Neural cell (in vitro differentiated cells): ENCODE measurements at regions not wholly inside any gene's neighbourhood (a gene's known extent, or its start where the extent isn't known, plus 50 kb on each side); places are given as distances from the start of the nearest gene placed in this dataset.

Experiments
- H2AFZ ChIP-seq: fragments of 200-600, 300-800 bp; sonication (generic), shearing (Covaris generic); 2 replicates; pipeline ENCODE4 v1.6.0; 2014; ENCODE audit warnings: low read depth, mild to moderate bottlenecking, antibody characterized with exemption, low read length, moderate library complexity
- H3F3A ChIP-seq: fragments of 200-600 bp; shearing (Covaris generic); 2 replicates; pipeline ENCODE4 v1.6.1; 2016; ENCODE audit warnings: mild to moderate bottlenecking, moderate library complexity, mixed read lengths, antibody characterized with exemption, low read length; ENCODE audit not compliant: insufficient read depth, poor library complexity, severe bottlenecking
- H3K27ac ChIP-seq: fragments of 200-600, 300-800 bp; sonication (generic), shearing (Covaris generic); 2 replicates; pipeline ENCODE4 v1.5.1; 2014; ENCODE audit warnings: mild to moderate bottlenecking, low read length, moderate library complexity
- H3K27me3 ChIP-seq: fragments of 300-800, 200-600 bp; sonication (generic), shearing (Covaris generic); 2 replicates; pipeline ENCODE4 v1.6.0; 2014; ENCODE audit warnings: mild to moderate bottlenecking, low read depth, low read length, moderate library complexity; ENCODE audit not compliant: insufficient read depth
- H3K36me3 ChIP-seq: fragments of 300-800, 200-600 bp; sonication (generic), shearing (Covaris generic); 2 replicates; pipeline ENCODE4 v1.5.1; 2014; ENCODE audit warnings: mild to moderate bottlenecking, antibody characterized with exemption, low read length, moderate library complexity; ENCODE audit not compliant: insufficient read depth
- H3K4me2 ChIP-seq: fragments of 300-800, 200-600 bp; sonication (generic), shearing (Covaris generic); 2 replicates; pipeline ENCODE4 v1.6.0; 2014; ENCODE audit warnings: mild to moderate bottlenecking, low read length
- H3K4me3 ChIP-seq: fragments of 300-800, 200-600 bp; sonication (generic), shearing (Covaris generic); 2 replicates; pipeline ENCODE4 v1.5.1; 2014; ENCODE audit warnings: mild to moderate bottlenecking, low read length, moderate library complexity
- H3K79me2 ChIP-seq: fragments of 200-600 bp; shearing (Covaris generic); replicated peaks from 2 replicates; pipeline ENCODE4 v1.6.0; 2014; ENCODE audit warnings: mild to moderate bottlenecking, low read length, moderate library complexity; ENCODE audit not compliant: insufficient read depth
- H3K9ac ChIP-seq: fragments of 300-800, 200-600 bp; sonication (generic), shearing (Covaris generic); 2 replicates; pipeline ENCODE4 v1.6.1; 2016; ENCODE audit warnings: mild to moderate bottlenecking, low read length, mixed read lengths
- H3K9me2 ChIP-seq: fragments of 200-600 bp; shearing (Covaris generic); 2 replicates; pipeline ENCODE4 v1.6.1; 2016; ENCODE audit warnings: mild to moderate bottlenecking, low read length, mixed read lengths; ENCODE audit not compliant: insufficient read depth
- H3K9me3 ChIP-seq: fragments of 200-600, 300-800 bp; sonication (generic), shearing (Covaris generic); 2 replicates; pipeline ENCODE4 v1.6.1; 2016; ENCODE audit warnings: mild to moderate bottlenecking, mixed run types, low read length, moderate library complexity, mixed read lengths
- H4K20me1 ChIP-seq: fragments of 200-600 bp; shearing (Covaris generic); 2 replicates; pipeline ENCODE4 v1.6.1; 2016; ENCODE audit warnings: mild to moderate bottlenecking, mixed run types; ENCODE audit not compliant: insufficient read depth
- EP300 ChIP-seq: fragments of 450-650 bp; conservative IDR thresholded peaks from 2 replicates; pipeline ENCODE4 v1.6.1; 2014; ENCODE audit warnings: antibody characterized with exemption, mild to moderate bottlenecking, moderate library complexity; ENCODE audit not compliant: poor library complexity, severe bottlenecking
- EZH2 ChIP-seq: fragments of 200-600, 300-800 bp; shearing (Covaris generic), sonication (generic); IDR thresholded peaks from 2 replicates; pipeline ENCODE4 v1.6.1; 2014; ENCODE audit warnings: antibody characterized with exemption, low read length, borderline replicate concordance, mild to moderate bottlenecking; ENCODE audit not compliant: insufficient read depth, poor library complexity, severe bottlenecking
- MXI1 ChIP-seq: fragments of 450-650 bp; conservative IDR thresholded peaks from 2 replicates; pipeline ENCODE4 v1.6.1; 2014; ENCODE audit warnings: antibody characterized with exemption, mild to moderate bottlenecking; ENCODE audit not compliant: poor library complexity, severe bottlenecking
- POLR2AphosphoS5 ChIP-seq: IDR thresholded peaks from 2 replicates; pipeline ENCODE4 v1.6.1; 2012
- RAD21 ChIP-seq: fragments of 450-650 bp; conservative IDR thresholded peaks from 2 replicates; pipeline ENCODE4 v1.6.1; 2014; ENCODE audit warnings: antibody characterized with exemption, mild to moderate bottlenecking, moderate library complexity
- SMC3 ChIP-seq: fragments of 450-650 bp; conservative IDR thresholded peaks from 2 replicates; pipeline ENCODE4 v1.6.1; 2014; ENCODE audit warnings: antibody characterized with exemption, mild to moderate bottlenecking, moderate library complexity; ENCODE audit not compliant: poor library complexity
- TAF1 ChIP-seq: IDR thresholded peaks from 2 replicates; pipeline ENCODE4 v1.6.1; 2012; ENCODE audit warnings: low read depth
- TF ChIP-seq, protein P1 (sequence below): fragments of 450-650 bp; IDR thresholded peaks from 2 replicates; pipeline ENCODE4 v1.5.1; 2014; ENCODE audit warnings: antibody characterized with exemption, mild to moderate bottlenecking, moderate library complexity; ENCODE audit not compliant: poor library complexity, severe bottlenecking
- TF ChIP-seq, protein P2 (sequence below): IDR thresholded peaks from 2 replicates; pipeline ENCODE4 v1.6.1; 2012; ENCODE audit warnings: borderline replicate concordance

DNA sequence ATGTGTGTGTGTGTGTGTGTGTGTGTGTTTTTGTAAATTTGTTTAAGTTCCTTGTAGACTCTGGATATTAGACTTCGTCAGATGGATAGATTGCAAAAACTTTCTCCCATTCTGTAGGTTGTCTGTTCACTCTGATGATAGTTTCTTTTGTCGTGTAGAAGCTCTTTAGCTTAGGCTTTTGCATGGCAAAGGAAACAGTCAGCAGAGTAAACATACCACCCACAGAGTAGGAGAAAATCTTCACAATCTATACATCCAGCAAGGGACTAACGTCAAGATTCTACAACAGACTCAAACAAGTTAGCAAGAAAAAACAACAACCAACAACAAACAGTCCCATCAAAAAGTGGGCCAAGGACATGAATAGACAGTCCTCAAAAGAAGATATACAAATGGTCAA, 336.7 kb upstream of the ATP5MC3 start:
- Histone ChIP-seq H3K9me2 (no peaks in the 10 kb centered on the region), H2AFZ (no peak overlapping the region), H3K4me2 (no peak overlapping the region), H3K9ac (no peak overlapping the region), H3F3A (no peaks in the 10 kb centered on the region), H4K20me1 (no peaks in the 10 kb centered on the region), H3K79me2 (no peaks in the 10 kb centered on the region), H3K36me3 (no peaks in the 10 kb centered on the region), H3K4me3 (no peak overlapping the region), H3K27ac (no peak overlapping the region), H3K27me3 (no peaks in the 10 kb centered on the region), H3K9me3 (no peaks in the 10 kb centered on the region)
- no peak for TF ChIP-seq TAF1
- TF ChIP-seq, protein P1, sequence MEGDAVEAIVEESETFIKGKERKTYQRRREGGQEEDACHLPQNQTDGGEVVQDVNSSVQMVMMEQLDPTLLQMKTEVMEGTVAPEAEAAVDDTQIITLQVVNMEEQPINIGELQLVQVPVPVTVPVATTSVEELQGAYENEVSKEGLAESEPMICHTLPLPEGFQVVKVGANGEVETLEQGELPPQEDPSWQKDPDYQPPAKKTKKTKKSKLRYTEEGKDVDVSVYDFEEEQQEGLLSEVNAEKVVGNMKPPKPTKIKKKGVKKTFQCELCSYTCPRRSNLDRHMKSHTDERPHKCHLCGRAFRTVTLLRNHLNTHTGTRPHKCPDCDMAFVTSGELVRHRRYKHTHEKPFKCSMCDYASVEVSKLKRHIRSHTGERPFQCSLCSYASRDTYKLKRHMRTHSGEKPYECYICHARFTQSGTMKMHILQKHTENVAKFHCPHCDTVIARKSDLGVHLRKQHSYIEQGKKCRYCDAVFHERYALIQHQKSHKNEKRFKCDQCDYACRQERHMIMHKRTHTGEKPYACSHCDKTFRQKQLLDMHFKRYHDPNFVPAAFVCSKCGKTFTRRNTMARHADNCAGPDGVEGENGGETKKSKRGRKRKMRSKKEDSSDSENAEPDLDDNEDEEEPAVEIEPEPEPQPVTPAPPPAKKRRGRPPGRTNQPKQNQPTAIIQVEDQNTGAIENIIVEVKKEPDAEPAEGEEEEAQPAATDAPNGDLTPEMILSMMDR, result no peak
- TF ChIP-seq SMC3, result no peak
- no peak for TF ChIP-seq POLR2AphosphoS5
- TF ChIP-seq, protein P2, sequence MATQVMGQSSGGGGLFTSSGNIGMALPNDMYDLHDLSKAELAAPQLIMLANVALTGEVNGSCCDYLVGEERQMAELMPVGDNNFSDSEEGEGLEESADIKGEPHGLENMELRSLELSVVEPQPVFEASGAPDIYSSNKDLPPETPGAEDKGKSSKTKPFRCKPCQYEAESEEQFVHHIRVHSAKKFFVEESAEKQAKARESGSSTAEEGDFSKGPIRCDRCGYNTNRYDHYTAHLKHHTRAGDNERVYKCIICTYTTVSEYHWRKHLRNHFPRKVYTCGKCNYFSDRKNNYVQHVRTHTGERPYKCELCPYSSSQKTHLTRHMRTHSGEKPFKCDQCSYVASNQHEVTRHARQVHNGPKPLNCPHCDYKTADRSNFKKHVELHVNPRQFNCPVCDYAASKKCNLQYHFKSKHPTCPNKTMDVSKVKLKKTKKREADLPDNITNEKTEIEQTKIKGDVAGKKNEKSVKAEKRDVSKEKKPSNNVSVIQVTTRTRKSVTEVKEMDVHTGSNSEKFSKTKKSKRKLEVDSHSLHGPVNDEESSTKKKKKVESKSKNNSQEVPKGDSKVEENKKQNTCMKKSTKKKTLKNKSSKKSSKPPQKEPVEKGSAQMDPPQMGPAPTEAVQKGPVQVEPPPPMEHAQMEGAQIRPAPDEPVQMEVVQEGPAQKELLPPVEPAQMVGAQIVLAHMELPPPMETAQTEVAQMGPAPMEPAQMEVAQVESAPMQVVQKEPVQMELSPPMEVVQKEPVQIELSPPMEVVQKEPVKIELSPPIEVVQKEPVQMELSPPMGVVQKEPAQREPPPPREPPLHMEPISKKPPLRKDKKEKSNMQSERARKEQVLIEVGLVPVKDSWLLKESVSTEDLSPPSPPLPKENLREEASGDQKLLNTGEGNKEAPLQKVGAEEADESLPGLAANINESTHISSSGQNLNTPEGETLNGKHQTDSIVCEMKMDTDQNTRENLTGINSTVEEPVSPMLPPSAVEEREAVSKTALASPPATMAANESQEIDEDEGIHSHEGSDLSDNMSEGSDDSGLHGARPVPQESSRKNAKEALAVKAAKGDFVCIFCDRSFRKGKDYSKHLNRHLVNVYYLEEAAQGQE, result no peak
- no peak for TF ChIP-seq EP300
- TF ChIP-seq RAD21, result no peak
- TF ChIP-seq MXI1, result no peak
- TF ChIP-seq EZH2, result no peak

DNA sequence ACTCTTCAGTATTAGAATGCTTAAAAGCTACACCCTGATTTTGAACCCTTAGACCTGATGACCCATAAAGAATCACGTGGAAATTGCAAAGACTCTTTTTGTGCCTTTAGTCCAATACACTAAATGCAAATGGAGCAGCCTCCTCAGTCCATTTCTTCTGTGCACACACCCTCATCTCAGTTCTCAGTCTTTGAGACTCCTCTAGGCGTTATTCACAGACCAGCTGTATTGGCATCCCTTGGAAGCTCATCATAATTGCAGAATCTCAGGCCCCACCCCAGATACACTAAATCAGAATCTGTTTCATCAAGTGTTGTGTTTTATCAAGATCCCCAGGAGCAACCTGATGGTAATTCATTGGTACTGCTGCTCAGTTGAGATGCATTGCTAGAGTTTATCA, 335.0 kb upstream of the ATP5MC3 start:
- no peaks in the 10 kb centered on the region for H4K20me1 ChIP-seq
- no peaks in the 10 kb centered on the region for H3K79me2 ChIP-seq

DNA sequence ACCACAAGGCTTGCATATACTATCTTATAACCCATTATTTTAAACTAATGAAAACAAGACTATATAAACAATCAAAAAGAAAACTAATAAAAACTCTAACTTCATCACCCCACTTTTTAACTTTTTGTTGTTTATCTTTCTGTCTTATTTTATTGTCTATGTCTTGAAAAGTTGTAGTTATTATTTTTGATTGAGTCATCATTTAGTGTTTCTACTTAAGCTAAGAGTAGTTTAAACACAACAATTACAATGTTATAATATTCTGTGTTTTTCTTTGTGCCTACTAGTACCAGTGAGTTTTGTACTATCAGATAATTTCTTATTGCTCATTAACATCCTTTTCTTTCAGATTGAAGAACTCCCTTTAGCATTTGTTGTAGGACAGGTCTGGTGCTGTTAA, 318.7 kb upstream of the ATP5MC3 start:
- Histone ChIP-seq H3K4me3 (no peak overlapping the region), H3K9me3 (no peaks in the 10 kb centered on the region), H3K36me3 (no peaks in the 10 kb centered on the region), H3K9ac (no peak overlapping the region), H3F3A (no peaks in the 10 kb centered on the region), H3K27me3 (no peaks in the 10 kb centered on the region), H4K20me1 (no peaks in the 10 kb centered on the region), H2AFZ (no peak overlapping the region), H3K79me2 (no peaks in the 10 kb centered on the region), H3K27ac (no peak overlapping the region), H3K4me2 (no peak overlapping the region), H3K9me2 (no peaks in the 10 kb centered on the region)
- TF ChIP-seq SMC3 (no peak), MXI1 (no peak), POLR2AphosphoS5 (no peak), EP300 (no peak), TAF1 (no peak), EZH2 (no peak), RAD21 (no peak)
- TF ChIP-seq, protein P1, result no peak
- TF ChIP-seq, protein P2, result no peak

More for the DNA sequence above, 335.0 kb upstream of the ATP5MC3 start:
- Histone ChIP-seq H2AFZ (no peak overlapping the region), H3K9ac (no peak overlapping the region), H3K27ac (no peak overlapping the region), H3K9me3 (no peaks in the 10 kb centered on the region), H3K27me3 (no peaks in the 10 kb centered on the region), H3K4me3 (no peak overlapping the region), H3K4me2 (no peak overlapping the region), H3K36me3 (no peaks in the 10 kb centered on the region), H3F3A (no peaks in the 10 kb centered on the region), H3K9me2 (no peaks in the 10 kb centered on the region)
- TF ChIP-seq MXI1 (no peak), EZH2 (no peak), EP300 (no peak)
